Renal cortical epithelial cell (primary cell): ENCODE measurements at regions not wholly inside any gene's neighbourhood (a gene's known extent, or its start where the extent isn't known, plus 50 kb on each side); places are given as distances from the start of the nearest gene placed in this dataset.

ENCODE experiments used
- DNase-seq: peaks from one replicate; pipeline ENCODE4 v3.0.0-alpha.2; 2011; ENCODE audit warnings: low read depth

DNA sequence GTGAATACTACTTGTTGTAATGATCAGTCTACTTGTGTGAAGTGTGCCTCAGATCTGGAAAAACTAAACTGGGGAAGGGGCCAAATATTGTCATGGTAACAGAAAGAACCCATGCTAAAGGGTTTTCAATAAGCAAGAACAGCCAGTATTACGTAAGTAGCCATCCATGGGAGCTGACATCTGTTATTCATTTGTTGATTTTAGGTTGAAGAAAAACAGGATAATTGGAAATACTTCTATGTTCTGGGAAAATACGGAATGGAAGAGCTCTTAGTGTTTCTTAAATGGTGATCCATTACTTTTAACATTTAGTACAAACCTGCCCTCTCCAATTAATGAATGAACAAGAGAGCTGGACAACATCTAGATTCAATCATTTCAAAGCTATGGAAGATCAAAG is 485.8 kb downstream of the NTRK2 start:
- DNase-seq, result peak; percentile 83

GRCh38 chr9:85151741-85152140 is 482.2 kb downstream of the NTRK2 start:
- no peak for DNase-seq

GRCh38 chr9:85151162-85151561 is 481.6 kb downstream of the NTRK2 start:
- DNase-seq, result no peak

DNA sequence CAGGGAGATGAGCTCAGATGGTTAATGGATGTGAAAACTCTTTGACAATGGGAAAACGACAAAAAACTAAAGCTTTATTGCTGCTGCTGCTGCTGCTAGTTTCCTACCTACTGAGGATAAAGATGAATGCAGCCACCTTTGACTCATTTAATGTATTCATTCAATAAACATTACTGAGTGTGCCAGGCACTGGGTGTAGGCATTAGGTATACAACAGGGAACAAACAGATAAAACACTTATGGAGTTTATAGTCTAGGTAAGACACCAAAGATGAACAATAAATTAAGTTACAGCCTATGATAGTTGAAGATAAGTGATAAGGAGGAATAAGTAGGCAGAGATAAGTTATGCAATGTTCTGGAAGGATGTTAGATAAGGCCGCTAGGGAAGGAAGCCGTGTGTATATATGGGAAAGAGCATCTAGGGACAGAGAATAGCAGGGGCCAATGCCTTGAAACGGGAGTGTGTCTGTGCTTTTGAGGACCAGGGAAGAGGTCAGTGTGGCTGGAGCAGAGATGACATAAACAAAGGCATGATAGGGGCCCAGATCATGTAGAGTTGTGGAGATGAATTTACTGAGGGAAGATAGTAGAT is 477.6 kb downstream of the NTRK2 start:
- no peak for DNase-seq

DNA sequence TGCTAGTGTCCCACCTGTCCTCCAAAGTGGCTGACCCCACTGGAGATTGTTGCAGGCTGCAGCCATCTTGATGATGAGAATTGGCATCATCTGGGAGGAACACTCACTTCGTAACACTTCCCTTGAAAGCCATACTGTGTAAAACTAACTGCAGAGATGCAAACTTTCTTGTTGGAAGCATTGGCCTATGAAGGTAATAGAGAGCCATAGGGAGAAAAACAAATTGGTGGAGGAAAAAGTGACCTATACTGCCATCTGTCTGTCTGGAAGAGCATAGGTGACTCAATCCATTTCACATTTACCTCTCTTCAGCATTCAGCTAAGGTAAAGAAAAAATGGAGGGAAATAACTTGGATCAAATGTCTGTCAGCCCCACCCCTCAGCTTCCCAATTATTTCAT is 473.4 kb downstream of the NTRK2 start:
- peak; percentile 41 for DNase-seq

- peak; percentile 55 for DNase-seq
These were observed 473.0 kb downstream of the NTRK2 start for GRCh38 chr9:85142496-85142911.

DNA sequence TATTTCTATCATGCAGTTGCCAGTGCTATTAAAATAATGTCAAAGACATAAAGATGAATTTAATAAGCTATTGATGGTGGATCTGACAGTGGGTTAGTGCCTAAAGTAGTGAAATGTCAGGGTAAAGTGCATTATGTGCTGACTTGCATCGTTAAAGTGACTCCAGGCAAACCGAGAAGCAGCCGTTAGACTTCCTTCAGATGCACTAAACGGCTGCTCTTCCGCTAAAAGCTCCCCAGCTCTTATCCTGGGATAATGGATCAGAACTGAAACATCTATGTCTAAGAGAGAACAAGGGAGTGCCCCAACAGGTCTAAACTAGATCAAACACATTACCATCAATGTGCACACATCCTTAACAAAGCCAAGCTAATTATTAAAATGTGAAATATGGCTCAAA is 468.2 kb downstream of the NTRK2 start:
- no peak for DNase-seq

DNA sequence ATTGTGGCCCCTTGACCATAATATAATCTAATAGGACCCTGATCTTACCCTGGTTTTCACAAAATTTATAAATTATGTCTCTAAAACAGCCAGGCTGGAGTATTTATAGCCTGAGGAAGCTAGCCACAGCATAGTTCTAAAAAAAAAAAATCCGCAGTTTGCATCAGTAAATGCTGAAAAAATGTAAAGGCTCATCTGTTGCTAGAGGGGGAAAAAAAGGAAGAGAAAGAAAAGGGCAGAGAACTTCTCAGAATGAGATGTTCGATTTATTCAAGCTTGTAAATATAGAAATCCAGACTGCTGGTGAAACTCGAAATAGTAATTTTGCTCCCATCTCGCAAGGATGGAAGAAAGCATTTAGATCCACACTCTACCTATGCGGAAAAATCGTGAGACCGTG is 467.5 kb downstream of the NTRK2 start:
- no peak for DNase-seq

GRCh38 chr9:85136507-85136906 is 467.0 kb downstream of the NTRK2 start:
- DNase-seq, result no peak

GRCh38 chr9:85130764-85131163 is 461.2 kb downstream of the NTRK2 start:
- DNase-seq, result no peak

- no peak for DNase-seq
These were observed 460.7 kb downstream of the NTRK2 start for GRCh38 chr9:85130260-85130659.

GRCh38 chr9:85129514-85129913 is 460.0 kb downstream of the NTRK2 start:
- DNase-seq, result no peak

DNA sequence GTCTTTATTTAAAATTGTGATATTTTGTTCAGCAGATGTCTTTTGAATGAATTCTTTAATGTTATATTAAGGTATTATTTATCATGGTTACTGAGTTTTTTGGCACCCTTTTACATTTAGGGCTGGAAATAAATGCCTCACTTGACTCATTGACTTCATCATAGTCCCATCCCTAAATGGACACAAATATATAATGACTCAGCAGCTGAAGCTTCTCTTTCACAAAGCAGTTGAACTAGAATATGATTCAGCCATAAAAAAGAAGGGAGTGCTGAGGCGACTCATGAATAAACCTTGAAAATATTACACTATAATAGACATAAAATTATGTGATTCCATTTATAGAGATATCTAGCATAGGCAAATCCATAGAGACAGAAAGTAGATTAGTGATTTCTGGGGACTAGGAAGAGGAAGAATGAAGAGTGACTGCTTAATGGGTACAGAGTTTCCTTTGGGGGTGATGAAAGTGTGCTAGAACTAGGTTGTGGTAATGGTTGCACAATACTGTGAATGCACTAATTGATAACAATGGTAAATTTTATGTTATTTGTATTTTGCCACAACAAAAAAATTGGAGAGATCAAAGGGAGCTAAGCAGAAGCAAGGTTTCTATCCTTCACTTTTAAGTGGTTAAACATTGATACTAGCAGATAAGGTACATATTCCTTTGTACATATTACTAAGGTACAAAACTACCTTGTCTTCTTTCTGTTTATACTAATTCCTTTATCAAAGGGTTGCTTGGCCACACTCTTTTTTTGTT is 449.6 kb downstream of the NTRK2 start:
- no peak for DNase-seq

DNA sequence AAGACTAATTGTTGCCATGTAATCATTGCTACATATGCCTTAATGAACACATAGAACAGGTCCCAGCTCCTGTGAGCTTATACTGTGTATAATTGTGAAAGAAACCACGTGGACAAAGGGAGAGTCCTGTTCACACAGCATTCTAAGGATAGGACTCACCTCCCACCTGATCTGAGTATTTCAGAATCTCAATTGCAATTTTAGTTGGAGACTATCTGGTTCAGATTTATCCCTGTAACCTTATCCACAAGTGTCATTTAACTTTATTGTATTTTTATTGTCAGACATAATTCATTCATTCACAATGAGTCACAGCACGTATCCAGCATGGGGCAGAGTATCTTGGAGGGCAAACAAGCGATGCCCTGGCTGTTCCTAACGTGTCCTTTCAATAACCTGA is 448.3 kb downstream of the NTRK2 start:
- no peak for DNase-seq

DNA sequence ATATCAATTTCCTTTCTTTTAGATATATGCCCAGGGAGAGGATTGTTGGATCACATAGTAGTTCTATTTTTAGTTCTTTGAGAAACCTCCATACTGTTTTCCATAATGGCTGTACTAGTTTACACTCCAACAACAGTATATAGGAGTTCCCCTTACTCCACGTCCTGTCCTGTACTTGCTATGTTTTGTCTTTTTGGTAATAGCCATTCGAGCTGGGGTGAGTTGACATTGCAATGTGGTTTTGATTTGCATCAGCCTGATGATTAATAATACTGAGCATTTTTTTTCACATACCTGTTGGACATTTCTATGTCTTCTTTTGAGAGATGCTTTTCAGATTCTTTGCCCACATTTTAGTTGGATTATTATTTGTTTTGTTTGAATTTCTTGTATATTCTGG is 445.9 kb downstream of the NTRK2 start:
- DNase-seq, result no peak

DNA sequence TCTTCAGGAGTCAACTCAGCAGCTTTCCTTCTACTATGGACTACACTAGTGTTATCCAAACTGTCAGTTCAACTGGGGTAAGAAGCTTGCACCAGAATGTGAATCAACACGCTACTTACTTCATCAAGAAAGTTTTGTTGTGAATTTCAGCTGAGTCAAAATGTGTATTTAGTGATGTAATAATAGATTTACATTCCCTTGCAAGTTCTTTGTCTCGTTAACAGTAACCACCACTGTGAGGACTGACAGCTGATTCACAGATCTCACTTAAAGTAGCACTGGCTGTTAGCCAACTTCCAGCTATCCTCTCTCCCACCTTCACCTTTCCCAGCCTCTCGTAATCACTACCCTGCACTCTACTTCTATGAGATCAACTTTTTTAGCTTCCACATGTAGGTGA is 445.3 kb downstream of the NTRK2 start:
- peak; percentile 8 for DNase-seq

- no peak for DNase-seq
These were observed 443.4 kb downstream of the NTRK2 start for GRCh38 chr9:85112933-85113418.

DNA sequence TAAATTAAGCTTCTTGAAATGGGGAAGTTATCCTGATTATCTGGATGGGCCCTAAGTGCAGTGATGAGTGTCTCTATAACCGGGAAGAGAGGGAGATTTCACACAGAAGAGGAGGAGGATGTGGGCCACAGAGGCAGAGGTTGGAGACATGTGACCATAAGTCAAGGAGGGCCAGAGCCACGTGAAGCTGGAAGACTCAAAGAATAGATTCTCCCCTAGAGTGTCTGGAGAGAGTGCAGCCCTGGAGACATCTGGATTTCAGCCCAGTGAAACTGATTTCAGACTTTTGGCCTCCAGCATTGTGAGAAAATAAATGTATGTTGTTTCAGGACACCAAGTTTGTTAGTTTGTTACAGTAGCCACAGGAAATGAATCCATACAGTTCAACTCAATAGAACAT is 442.9 kb downstream of the NTRK2 start:
- DNase-seq, result no peak

- peak; percentile 9 for DNase-seq
These were observed 439.2 kb downstream of the NTRK2 start for GRCh38 chr9:85108746-85109145.

GRCh38 chr9:85108229-85108628 is 438.7 kb downstream of the NTRK2 start:
- DNase-seq, result no peak

GRCh38 chr9:85089188-85089969 is 419.9 kb downstream of the NTRK2 start:
- no peak for DNase-seq

GRCh38 chr9:85081963-85082362 is 412.4 kb downstream of the NTRK2 start:
- DNase-seq, result no peak

- no peak for DNase-seq
These were observed 409.8 kb downstream of the NTRK2 start for GRCh38 chr9:85079349-85079748.
